ENCODE measurements at regions not wholly inside any gene's neighbourhood (a gene's known extent, or its start where the extent isn't known, plus 50 kb on each side); places are given as distances from the start of the nearest gene placed in this dataset.

- no peak for DNase-seq (ENCODE audit: low read depth)
These were observed 516.7 kb upstream of the TMEM132C start for GRCh38 chr12:127750076-127750840.

- DNase-seq (ENCODE audit: low read depth), result no peak
These were observed 514.2 kb upstream of the TMEM132C start for GRCh38 chr12:127752802-127753201.

DNA sequence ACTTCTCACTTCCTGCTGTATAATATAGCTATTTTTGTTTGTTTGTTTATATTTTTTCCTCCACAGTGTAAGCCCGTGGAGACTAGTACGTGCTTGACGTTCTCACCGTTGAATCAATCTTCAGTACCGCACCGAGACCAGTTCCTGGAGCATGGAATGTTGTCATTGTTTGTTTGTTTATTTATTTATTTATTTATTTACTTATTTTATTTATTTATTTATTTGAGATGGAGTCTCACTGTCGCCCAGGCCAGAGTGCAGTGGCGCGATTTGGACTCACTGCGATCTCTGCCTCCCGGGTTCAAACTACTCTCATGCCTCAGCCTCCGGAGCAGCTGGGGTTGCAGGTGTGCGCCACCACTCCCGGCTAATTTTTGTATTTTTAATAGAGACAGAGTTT is 506.6 kb upstream of the TMEM132C start:
- DNase-seq (ENCODE audit: low read depth), result no peak

DNA sequence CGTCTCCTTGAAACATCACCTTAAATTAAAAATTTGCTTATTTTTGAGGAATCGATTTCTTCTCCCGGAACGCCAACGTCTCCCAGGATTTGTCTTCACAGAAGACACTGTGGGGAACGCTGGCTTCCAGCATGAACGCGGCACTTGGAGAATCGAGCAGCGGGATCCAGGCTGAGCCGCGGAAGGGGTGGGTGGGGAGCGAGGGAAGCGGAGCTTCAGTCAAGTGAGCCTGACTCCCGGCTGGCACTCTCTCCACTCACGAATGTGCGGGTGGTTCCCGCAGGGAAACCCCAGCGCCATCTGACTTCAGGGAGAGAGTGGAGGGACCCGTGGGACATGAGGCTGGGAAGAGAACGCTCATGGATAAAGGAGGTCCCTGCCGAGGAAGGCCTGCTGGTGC is 506.0 kb upstream of the TMEM132C start:
- DNase-seq (ENCODE audit: low read depth), result no peak

- DNase-seq (ENCODE audit: low read depth), result no peak
These were observed 505.1 kb upstream of the TMEM132C start for GRCh38 chr12:127761880-127762279.

- DNase-seq (ENCODE audit: low read depth), result no peak
These were observed 499.3 kb upstream of the TMEM132C start for GRCh38 chr12:127767656-127768055.

DNA sequence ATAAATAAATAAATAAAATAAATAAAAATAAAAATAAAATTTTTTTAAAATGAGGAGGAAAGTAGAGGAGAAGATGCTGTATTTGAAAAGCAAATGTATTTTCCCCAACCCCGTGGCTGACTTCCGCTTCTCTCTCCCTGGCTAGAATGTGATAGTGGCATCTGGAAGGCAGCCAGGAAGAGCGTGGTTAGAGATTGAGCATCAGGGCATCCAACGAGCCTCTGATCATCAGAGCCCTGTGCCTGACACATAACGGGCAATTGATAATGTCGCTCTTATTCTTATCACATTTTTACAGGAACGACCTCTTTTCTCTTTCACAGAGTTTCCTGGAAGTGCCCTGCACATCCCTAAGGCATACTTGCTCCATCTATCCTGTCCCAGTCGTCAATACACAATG is 496.9 kb upstream of the TMEM132C start:
- DNase-seq (ENCODE audit: low read depth), result no peak

DNA sequence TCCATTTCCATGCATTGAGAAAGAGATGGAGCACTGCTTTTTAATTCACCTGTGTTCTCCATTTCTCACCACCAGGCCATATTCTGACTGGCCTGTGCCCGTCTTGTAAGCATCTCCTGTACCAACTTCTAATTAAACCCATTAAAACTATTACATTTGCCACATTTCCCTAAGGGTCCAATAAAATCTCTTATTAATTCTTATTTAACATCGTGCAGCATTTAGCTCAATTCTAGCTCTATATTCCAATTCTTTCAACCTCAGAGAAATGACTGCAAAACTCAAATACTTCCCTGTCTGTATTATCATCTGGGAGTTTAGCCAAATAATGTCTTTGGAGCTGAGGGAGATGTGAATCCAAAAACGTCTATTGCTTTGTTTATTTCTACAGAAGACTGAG is 495.4 kb upstream of the TMEM132C start:
- DNase-seq (ENCODE audit: low read depth), result no peak

DNA sequence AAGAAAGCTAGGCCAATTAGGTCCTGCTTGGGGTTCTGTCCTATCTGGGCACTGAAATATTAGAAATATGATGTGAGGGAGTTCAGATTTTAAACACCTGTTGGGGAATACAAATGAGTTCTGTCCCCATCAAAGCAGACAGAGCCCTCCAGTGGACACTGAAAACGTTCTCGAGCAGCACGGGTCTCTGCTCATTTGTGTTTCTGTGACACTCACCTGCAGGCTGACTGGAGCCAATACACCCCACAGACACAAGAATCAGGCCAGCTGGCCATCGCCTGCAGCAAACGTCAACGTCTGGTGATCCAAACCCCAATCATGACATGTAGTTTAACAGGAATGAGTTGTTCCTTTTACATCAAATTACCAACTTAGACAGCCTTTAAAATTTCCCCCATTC is 493.4 kb upstream of the TMEM132C start:
- DNase-seq (ENCODE audit: low read depth), result no peak

DNA sequence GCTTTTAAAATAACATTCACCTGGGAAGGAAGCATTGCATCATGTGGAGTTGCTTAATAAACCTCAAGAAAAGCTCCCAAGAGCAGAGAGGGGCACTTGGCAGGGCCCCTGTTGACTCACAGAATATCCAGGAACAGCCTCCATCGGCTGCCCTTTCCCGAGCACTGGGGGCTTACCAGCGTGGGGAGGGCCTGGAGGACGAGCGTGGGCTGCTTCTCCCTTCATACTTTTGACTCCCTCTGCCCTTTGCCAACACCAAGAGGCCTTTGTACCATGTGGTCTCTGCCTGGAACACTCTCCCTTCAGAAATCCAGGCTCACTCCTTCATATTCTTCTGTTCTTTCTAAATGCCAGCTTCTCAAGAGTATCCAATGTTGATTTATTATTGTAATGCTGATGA is 492.1 kb upstream of the TMEM132C start:
- no peak for DNase-seq (ENCODE audit: low read depth)

DNA sequence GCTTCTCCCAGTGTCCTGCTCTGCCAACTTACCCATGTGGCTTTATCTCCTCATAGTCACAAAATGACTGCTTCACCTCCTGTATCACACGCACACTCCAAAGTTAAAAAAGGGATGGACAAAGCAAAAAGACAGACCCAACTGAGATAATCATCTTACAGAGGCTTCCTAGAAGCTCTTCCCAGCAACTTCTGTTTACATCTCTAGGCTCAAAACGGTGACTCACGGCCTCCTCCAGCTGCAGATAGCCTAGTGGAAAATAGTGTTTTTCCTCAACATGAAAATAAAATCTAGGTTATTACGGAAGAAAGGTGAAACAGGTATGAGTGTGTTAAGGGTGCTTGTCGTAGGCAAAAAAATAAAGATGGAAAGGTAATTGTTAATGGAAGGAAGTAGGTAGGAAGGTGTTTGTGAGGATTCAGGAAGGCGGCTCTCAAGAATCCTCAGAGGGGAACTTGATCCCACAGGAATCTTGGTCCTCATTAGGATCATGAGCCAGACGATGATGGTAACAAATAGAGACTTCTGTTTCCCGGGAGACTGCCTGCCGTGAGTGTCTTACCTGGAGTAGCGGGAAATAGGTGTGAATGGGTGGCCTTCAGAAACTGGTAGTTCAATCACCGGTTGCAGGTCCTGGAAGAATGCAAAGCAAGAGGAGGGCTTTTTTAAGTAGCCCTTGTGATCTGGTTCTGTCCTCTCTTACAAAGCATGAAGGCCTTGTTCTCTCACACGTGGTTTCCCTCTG is 487.5 kb upstream of the TMEM132C start:
- DNase-seq (ENCODE audit: low read depth), result peak; percentile 6

GRCh38 chr12:127780881-127781280 is 486.1 kb upstream of the TMEM132C start:
- DNase-seq (ENCODE audit: low read depth), result no peak

DNA sequence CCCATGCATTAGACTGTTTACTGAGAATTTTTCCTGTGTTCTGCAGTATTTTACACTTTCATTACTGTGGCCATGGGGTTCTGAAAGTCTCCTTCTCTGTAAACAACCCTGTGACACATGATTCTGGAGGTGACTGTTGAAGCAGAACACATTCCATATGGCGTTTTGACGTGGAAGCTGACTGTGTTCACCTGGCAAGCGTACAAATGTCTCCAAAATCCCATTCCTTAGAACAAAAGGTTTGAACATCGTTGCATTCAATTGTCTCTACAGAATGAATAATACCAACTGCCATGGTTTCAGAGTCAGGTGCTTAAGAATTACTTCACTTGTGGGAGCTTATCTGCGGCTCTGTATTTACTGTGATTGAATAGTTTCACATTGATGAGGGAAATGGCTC is 485.6 kb upstream of the TMEM132C start:
- no peak for DNase-seq (ENCODE audit: low read depth)

- DNase-seq (ENCODE audit: low read depth), result peak; percentile 12
These were observed 481.4 kb upstream of the TMEM132C start for GRCh38 chr12:127785540-127785939.

DNA sequence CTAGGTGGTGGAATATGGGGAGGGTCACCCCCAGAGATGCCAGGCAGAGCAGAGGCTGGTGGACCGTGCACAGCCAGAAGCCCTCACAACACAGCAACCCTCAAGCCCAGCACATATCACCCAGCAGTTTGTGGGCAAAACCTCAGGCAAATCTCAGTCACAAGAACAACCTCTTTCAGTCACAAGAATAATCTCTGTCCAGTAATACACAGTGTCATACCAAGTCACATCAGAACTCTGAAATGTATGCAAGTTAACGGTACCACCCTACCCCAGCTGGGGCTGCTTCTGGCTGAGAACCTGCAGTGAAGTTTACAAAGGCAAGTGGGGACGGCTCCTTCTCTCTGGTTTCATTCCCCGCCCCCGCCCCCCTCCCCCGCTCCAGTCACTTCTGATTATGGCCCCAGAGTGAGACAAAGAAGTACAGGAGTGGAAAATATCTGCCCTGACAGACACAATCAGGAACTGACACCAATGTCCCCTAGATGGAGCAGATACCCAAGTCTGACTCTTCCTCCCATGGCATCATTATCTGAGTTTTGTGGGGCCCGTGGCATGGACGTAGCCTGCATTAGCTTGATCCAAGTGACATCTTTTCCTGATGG is 480.9 kb upstream of the TMEM132C start:
- no peak for DNase-seq (ENCODE audit: low read depth)

DNA sequence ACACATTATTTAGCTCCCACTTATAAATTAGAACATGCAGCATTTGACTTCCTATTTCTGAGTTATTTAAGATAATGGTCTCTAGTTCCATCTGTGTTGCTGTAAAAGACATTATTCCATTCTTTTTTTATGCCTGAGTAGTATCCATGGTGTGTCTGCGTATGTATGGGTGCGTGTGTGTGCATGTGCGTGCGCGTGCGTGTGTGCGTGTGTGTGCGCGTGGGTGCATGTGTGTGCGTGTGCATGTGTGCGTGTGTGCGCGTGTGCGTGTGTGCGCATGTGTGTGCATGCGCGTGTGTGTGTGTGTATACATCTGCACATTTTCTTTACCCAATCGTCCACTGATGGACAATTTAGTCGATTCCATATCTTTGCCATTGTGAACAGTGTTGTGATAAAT is 479.4 kb upstream of the TMEM132C start:
- no peak for DNase-seq (ENCODE audit: low read depth)

GRCh38 chr12:127790376-127790775 is 476.6 kb upstream of the TMEM132C start:
- DNase-seq (ENCODE audit: low read depth), result no peak

DNA sequence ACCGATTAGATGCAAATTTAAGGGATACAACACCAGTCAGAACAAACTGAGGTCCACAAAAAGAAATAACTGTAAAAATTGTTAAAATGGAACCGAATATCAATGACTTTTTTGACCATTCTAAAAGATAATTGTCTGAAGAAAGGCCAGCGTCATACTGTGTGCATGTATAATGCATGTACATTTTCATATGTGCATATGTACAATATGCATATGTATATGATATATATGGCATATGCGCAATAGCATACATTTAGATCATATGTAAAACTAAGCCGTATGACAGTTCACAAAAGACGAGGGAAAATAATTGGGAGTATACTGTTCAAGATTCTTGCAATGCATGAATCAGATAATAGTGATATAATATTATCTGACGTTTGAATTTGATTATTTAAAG is 475.8 kb upstream of the TMEM132C start:
- DNase-seq (ENCODE audit: low read depth), result no peak

- no peak for DNase-seq (ENCODE audit: low read depth)
These were observed 469.1 kb upstream of the TMEM132C start for GRCh38 chr12:127797918-127798317.

- DNase-seq (ENCODE audit: low read depth), result no peak
These were observed 464.7 kb upstream of the TMEM132C start for GRCh38 chr12:127802271-127802670.

DNA sequence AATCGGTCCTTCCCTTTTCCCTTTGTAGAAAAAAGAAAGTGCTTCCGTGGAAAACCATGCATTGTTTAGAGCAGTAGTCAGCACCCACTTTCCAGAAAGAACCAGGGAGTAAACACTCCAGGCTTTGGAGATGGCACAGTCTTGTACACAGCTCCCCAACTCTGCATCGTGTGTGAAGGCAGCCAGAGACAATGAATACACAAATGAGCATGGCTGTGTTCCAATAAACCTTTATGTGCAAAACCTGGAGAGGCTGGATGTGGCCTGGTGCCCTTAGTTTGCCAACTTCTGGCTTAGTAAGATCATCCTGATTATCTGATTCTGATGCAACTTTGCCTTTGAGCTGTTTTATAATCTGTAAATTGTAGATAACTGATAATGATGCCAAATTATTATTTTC is 463.4 kb upstream of the TMEM132C start:
- DNase-seq (ENCODE audit: low read depth), result no peak

GRCh38 chr12:127809275-127809674 is 457.7 kb upstream of the TMEM132C start:
- DNase-seq (ENCODE audit: low read depth), result peak; percentile 72

DNA sequence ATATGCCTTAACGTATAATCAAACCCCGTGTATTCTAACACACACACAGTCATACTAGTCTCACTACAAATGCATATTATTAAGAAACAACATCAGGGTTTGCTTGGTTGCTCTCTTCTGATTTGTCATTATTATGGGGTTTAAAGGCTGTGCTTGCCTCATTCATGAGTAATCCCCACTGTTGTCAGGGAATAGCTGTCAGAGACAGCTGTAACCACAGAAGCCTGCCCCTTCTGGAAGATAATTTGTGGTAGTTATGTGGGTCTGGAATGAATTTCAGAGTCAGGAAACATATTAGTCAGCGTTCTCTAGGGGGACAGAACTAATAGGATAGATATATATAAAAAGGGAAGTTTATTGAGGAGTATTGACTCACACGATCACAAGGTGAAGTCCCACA is 456.9 kb upstream of the TMEM132C start:
- DNase-seq (ENCODE audit: low read depth), result peak; percentile 86
